DND-41 (cell line): ENCODE measurements at regions not wholly inside any gene's neighbourhood (a gene's known extent, or its start where the extent isn't known, plus 50 kb on each side); places are given as distances from the start of the nearest gene placed in this dataset.

Source experiments
- ATAC-seq: fragments of 200-7000 bp; cut with Tn5 transposase; 3 replicates; pipeline ENCODE4 v1.9.1; 2021; ENCODE audit warnings: low read depth; ENCODE audit not compliant: insufficient read depth
- DNase-seq: peaks from one replicate; pipeline ENCODE4 v3.0.0-alpha.2; 2020
- H2AFZ ChIP-seq: 2 replicates; pipeline ENCODE4 v1.6.0; 2012; ENCODE audit warnings: low read depth, low read length
- H3K27ac ChIP-seq: 2 replicates; pipeline ENCODE4 v1.5.1; 2012; ENCODE audit warnings: low read length, inconsistent platforms
- H3K27me3 ChIP-seq: fragments of 200-600 bp; sonication (generic); 2 replicates; pipeline ENCODE4 v1.6.0; 2012; ENCODE audit warnings: low read length, mild to moderate bottlenecking, inconsistent platforms; ENCODE audit not compliant: insufficient read depth, poor library complexity
- H3K36me3 ChIP-seq: 2 replicates; pipeline ENCODE4 v1.5.1; 2012; ENCODE audit warnings: low read length, inconsistent platforms; ENCODE audit not compliant: insufficient read depth
- H3K4me1 ChIP-seq: 2 replicates; pipeline ENCODE4 v1.5.1; 2012; ENCODE audit warnings: mild to moderate bottlenecking, low read length; ENCODE audit not compliant: insufficient read depth
- H3K4me2 ChIP-seq: 2 replicates; pipeline ENCODE4 v1.6.0; 2012; ENCODE audit warnings: mild to moderate bottlenecking, moderate library complexity, low read length, inconsistent platforms; ENCODE audit not compliant: insufficient read depth
- H3K4me3 ChIP-seq, 2 experiments: fragments of 200-600 bp in 1 of 2; shearing (Covaris generic) in 1 of 2; 2 replicates each; pipeline ENCODE4 v1.5.1; 2012 to 2016; ENCODE audit warnings: inconsistent platforms in 2 of 2, low read length in 2 of 2, mild to moderate bottlenecking in 2 of 2, low read depth in 1 of 2, moderate library complexity in 1 of 2
- H3K79me2 ChIP-seq: 2 replicates; pipeline ENCODE4 v1.6.0; 2012; ENCODE audit warnings: low read length, inconsistent platforms; ENCODE audit not compliant: insufficient read depth
- H3K9ac ChIP-seq: 2 replicates; pipeline ENCODE4 v1.6.0; 2012; ENCODE audit warnings: low read depth, mild to moderate bottlenecking, inconsistent platforms, low read length, moderate library complexity
- H3K9me3 ChIP-seq: 2 replicates; pipeline ENCODE4 v1.5.1; 2012; ENCODE audit warnings: low read length, moderate library complexity, mild to moderate bottlenecking, inconsistent platforms; ENCODE audit not compliant: insufficient read depth, severe bottlenecking
- H4K20me1 ChIP-seq: 2 replicates; pipeline ENCODE4 v1.6.0; 2012; ENCODE audit warnings: low read length; ENCODE audit not compliant: insufficient read depth
- EZH2 ChIP-seq: IDR thresholded peaks from 3 replicates; pipeline ENCODE4 v1.6.1; 2012; ENCODE audit warnings: borderline replicate concordance, low read depth, mild to moderate bottlenecking, moderate library complexity, low read length, inconsistent platforms; ENCODE audit not compliant: severe bottlenecking
- TF ChIP-seq, protein P1 (sequence below): IDR thresholded peaks from 2 replicates; pipeline ENCODE4 v1.5.1; 2012; ENCODE audit warnings: borderline replicate concordance, low read length, moderate library complexity, mild to moderate bottlenecking; ENCODE audit not compliant: poor library complexity, severe bottlenecking; ENCODE audit errors: extremely low read depth

DNA sequence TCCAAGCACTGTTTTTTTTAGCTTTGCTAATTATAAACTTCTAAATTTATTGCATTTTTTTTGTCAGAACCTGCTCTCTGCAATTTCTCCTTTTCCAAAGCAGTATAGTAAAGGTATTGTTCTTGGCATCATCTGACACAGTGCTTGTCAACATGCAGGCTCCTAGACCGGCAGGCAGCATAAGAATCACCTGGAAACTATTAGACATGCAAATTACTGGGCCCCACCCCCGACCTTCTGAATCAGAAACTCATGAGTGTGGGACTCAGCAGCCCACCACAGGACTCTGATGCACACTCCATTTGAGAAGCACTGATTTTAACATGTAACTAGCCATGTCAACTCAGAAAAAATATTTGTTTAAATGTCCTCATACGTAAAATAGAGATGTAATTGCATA is 551.1 kb upstream of the CELF4 start:
- TF ChIP-seq EZH2: no peak
- TF ChIP-seq, protein P1, sequence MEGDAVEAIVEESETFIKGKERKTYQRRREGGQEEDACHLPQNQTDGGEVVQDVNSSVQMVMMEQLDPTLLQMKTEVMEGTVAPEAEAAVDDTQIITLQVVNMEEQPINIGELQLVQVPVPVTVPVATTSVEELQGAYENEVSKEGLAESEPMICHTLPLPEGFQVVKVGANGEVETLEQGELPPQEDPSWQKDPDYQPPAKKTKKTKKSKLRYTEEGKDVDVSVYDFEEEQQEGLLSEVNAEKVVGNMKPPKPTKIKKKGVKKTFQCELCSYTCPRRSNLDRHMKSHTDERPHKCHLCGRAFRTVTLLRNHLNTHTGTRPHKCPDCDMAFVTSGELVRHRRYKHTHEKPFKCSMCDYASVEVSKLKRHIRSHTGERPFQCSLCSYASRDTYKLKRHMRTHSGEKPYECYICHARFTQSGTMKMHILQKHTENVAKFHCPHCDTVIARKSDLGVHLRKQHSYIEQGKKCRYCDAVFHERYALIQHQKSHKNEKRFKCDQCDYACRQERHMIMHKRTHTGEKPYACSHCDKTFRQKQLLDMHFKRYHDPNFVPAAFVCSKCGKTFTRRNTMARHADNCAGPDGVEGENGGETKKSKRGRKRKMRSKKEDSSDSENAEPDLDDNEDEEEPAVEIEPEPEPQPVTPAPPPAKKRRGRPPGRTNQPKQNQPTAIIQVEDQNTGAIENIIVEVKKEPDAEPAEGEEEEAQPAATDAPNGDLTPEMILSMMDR: no peak
- H4K20me1 ChIP-seq: no peaks in the 10 kb centered on the region
- peaks cover 3% of the 10 kb centered on the region; the same call in 1 of the 2 replicates for H3K4me1 ChIP-seq
- H2AFZ ChIP-seq: no peak overlapping the region
- ATAC-seq: no peak
- DNase-seq: no peak
- H3K9ac ChIP-seq: no peak overlapping the region
- H3K4me3 ChIP-seq: no peak overlapping the region
- no peaks in the 10 kb centered on the region for H3K36me3 ChIP-seq
- no peak overlapping the region for H3K27ac ChIP-seq
- H3K4me2 ChIP-seq: no peak overlapping the region
- no peaks in the 10 kb centered on the region for H3K27me3 ChIP-seq
- H3K9me3 ChIP-seq: no peaks in the 10 kb centered on the region
- H3K79me2 ChIP-seq: no peaks in the 10 kb centered on the region

DNA sequence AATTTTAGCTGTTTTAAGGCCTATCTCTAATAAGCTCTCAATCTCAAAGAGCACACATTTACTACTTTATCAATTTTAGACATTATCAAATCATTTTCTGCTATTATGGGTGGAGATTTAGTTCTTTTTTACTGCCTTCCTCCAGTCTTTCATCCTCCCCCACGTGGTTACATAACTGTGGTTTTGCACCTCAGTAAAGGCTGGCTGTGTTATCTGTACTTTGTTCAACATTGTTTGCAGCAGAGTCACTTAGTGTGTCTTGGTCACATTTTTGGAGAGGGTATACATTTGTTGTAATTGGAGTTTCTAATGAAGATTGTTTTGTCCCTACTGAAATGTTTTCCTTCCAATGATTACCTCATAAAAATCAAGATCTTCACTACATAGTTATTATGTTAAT is 549.6 kb upstream of the CELF4 start:
- DNase-seq (peak; percentile 19), ATAC-seq (peak; percentile 80)
- no peaks in the 10 kb centered on the region for H3K36me3 ChIP-seq
- no peaks in the 10 kb centered on the region for H3K27me3 ChIP-seq
- H3K9me3 ChIP-seq: no peaks in the 10 kb centered on the region
- no peak overlapping the region for H2AFZ ChIP-seq
- H3K4me1 ChIP-seq: peaks cover 3% of the 10 kb centered on the region; the same call in 1 of the 2 replicates
- no peaks in the 10 kb centered on the region for H4K20me1 ChIP-seq
- no peak for TF ChIP-seq EZH2
- no peak overlapping the region for H3K4me3 ChIP-seq
- no peak overlapping the region for H3K27ac ChIP-seq
- H3K9ac ChIP-seq: no peak overlapping the region
- no peaks in the 10 kb centered on the region for H3K79me2 ChIP-seq
- H3K4me2 ChIP-seq: no peak overlapping the region

DNA sequence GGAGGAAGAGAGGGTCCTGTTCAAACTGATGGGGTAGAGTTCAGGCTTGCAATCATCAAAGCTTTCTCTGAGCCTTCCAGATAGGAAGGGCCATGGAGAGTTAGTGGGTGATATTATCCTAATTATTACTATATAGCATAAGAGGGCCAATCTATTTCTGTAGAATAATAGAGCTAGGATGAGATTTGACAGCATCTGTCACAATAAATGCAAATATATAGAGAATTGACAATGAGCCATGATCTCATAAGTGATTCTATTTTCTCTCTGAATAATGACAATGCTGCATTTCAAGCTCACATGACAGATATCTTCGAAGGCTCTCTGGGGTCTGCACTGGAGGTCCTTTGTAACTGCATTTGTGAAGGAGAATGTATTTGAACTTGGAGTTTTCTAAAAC is 521.9 kb upstream of the CELF4 start:
- Histone ChIP-seq H2AFZ (no peak overlapping the region), H3K27ac (no peak overlapping the region), H3K4me1 (no peaks in the 10 kb centered on the region), H3K4me3 (no peak overlapping the region), H3K4me2 (no peak overlapping the region), H3K36me3 (no peaks in the 10 kb centered on the region), H3K27me3 (no peaks in the 10 kb centered on the region), H3K9ac (no peak overlapping the region), H3K9me3 (no peaks in the 10 kb centered on the region), H4K20me1 (no peaks in the 10 kb centered on the region; the same call in 1 of the 2 replicates), H3K79me2 (no peaks in the 10 kb centered on the region)
- TF ChIP-seq, protein P1: no peak
- no peak for TF ChIP-seq EZH2
- ATAC-seq (no peak), DNase-seq (no peak)

DNA sequence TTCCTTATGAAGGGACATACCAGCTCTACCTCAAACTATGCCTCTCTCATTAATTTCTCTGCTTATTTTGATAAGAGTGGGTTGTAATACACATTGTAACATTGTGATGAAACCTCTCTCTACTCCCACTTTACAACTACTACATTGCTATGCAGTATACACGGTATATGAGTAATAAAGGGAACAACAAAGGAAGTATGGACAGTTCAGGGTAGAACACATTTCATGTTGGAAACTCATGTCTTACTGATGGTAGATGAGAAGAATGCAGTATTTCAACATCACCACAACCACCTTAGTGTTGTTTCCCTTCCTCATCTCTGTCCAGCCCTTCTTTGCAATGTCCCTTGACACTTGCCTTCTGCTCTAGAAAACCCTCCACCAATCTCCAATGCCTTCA is 515.9 kb upstream of the CELF4 start:
- H2AFZ ChIP-seq: no peak overlapping the region
- no peaks in the 10 kb centered on the region for H3K36me3 ChIP-seq
- DNase-seq (no peak), ATAC-seq (no peak)
- no peak overlapping the region for H3K4me2 ChIP-seq
- no peak overlapping the region for H3K4me3 ChIP-seq
- no peaks in the 10 kb centered on the region; the same call in 1 of the 2 replicates for H4K20me1 ChIP-seq
- TF ChIP-seq EZH2: no peak
- TF ChIP-seq, protein P1: no peak
- H3K4me1 ChIP-seq: no peaks in the 10 kb centered on the region
- no peaks in the 10 kb centered on the region for H3K9me3 ChIP-seq
- H3K9ac ChIP-seq: no peak overlapping the region
- no peak overlapping the region for H3K27ac ChIP-seq
- H3K79me2 ChIP-seq: no peaks in the 10 kb centered on the region
- H3K27me3 ChIP-seq: no peaks in the 10 kb centered on the region
